ENCODE measurements at regions not wholly inside any gene's neighbourhood (a gene's known extent, or its start where the extent isn't known, plus 50 kb on each side); places are given as distances from the start of the nearest gene placed in this dataset.
A peak's percentile ranks its signal among the peaks of the same experiment; 100 is the strongest.
"Not testable (repeated sequence)": the region's sequence is repeated elsewhere in the genome, so short reads cannot be mapped to it uniquely, and the experiment has no call there.

DNA sequence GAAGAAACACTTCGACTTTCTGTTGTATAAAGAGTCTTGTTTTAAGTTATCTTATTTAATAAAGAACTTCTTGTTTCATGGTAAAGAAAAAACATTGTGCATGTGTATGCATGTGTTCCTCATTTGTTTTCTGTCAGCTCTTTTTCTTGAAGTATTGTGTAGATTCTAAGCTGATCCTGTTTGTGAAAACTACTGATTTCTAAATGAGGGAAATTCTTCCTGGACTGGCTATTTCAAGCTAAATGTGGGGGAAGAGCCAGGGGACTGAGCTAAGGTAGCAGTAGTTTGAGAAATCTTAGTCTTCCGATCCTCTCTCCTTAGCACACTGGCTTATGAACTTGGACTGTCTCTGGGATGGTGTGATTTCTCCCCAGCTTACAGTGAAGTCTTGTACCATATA lies 56.4 kb upstream of the RBMS1 start:
- no peak for DNase-seq (ENCODE audit: low spot score)

DNA sequence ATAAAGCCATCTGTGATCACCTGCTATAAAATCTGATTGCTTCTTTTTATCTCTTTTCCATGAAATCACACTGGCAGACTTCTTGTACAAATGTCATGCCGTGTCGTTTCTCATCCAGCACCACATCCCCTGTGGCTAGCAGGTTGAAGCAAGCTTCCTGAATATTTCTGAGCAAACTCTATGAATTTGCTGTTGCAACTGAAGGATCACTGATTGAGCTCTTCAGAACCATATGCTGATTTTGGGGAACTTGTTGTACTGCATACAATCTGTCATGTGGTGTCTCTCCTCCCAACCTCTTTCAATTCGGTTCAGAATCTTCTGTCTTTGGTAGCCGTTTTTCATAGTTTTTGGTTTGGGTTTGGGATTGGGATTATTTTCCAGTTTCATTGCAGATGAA lies 57.7 kb upstream of the RBMS1 start:
- DNase-seq (ENCODE audit: low spot score): no peak

DNA sequence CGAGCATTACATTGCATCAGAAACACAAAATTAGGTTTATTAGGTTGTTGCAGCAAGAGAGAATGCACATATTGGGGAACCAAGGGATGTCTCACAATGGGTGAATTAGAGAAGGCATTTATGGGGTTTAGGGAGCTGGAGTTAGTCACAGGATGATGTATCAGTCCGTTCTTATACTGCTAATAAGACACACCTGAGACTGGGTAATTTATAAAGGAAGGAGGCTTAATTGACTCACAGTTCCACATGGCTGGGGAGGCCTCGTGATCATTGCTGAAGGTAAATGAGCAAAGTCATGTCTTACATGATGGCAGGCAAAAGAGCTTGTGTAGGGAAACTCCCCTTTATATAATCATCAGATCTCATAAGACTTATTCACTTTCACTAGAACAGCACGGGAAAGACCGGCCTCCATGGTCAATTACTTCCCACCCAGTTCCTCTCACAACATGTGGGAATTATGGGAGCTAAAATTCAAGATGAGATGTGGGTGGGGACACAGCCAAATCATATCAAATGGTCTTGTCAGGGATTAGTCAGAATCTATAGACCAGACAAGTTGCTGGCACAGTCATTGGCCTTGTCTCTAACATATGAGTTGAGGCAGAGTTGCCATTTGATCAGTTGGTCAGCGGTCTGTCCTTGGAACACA lies 61.9 kb upstream of the RBMS1 start:
- DNase-seq (ENCODE audit: low spot score): no peak

DNA sequence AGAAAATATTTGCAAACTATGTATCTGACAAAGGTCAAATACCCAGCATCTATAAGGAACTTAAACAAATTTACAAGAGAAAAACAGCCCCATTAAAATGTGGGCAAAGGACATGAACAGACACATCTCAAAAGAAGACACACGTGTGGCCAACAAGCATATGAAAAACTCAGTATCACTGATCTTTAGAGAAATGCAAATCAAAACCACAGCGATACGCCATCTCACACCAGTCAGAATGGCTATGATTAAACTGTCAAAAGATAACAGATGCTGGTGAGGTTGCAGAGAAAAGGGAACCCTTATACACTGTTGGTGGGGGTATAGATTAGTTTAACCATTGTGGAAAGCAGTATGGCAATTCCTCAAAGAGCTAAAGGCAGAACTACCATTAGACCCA lies 64.3 kb upstream of the RBMS1 start:
- no peak for DNase-seq (ENCODE audit: low spot score)

DNA sequence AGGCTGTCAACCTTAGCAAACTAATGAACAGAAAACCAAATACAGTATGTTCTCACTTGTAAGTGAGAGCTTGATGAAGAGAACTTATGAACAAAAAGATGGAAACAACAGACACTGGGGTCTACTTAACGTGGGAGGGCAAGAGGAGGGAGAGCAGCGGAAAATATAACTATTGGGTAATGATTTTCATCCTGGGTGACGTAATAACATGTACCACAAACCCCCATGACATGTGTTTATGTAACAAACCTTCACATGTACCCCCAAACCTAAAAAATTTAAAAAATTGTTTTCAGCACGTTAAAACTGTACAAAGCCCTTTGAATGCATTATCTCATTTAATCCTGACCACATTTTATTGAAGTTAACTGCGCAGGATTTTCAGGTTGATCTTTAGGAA lies 64.9 kb upstream of the RBMS1 start:
- DNase-seq (ENCODE audit: low spot score): no peak

DNA sequence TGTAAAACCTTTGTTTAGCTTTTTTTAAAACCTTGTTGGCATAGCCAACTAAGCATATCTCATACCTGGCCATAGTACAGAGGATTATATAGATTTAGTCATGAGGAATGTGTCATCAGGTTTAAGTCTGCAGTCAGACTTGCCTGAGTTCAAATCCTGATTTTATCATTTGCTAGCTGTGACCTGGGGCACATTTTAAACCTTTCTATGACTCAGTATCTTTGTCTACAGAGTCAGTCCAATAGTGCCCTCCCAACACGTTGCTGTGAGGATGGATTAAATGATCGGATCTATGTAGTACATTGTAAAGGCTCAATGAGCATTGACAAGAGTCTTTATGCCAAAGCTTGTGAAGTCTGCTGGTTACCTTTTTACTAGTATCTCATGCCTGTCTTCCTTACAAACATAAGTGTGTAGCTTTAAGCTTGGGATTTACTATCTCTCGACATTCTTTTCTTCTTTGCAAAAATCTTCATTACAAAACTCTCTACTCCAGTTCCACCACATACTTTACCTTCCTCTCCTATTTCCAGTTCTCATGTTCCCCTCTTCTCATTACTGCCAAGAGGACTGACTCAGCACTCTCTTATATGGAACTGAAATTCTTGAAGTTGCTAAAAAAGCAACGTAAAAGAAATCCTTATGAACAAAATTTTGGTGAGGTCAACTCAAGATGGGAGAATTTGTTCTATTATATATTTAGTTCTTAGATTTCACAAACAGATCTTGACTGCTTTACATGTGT lies 68.1 kb upstream of the RBMS1 start:
- DNase-seq (ENCODE audit: low spot score): no peak

DNA sequence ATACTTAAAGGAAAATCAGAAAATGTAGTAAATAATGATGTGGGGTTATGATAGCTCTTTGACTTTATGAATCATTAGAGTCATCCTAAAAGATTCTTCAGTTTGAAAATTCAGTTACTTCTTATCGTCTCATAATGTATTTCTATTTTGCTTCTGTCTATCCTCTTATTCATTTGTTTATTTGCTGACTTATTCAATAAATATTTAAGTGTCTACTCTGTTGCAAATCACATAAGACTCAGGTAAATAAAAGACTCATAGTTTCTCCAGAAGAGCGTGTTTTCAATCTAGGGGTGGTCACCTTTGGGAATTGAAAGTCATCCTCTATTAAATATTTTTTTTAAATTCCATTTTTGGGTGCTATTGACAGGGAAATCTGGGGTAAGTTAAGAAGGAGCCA lies 69.1 kb upstream of the RBMS1 start:
- no peak for DNase-seq (ENCODE audit: low spot score)

DNA sequence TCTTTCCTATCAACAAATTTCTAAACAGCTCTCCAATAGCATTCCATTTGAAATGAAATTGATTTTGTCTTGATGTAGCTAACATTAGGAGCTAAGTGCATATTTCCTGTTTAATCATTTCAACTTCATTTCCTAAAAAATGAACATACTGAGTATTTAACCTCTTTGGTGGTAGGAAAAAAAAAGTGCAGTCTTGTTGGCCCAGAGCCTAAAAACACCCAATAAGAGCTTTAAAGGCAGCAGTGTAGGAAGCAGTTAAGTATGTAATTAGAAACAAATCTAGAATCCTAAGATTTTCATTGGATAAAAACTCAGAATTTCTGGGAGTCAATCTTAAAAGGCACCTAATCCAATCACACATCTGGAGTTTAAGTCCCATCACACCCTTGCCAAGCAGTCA lies 71.0 kb upstream of the RBMS1 start:
- no peak for DNase-seq (ENCODE audit: low spot score)

DNA sequence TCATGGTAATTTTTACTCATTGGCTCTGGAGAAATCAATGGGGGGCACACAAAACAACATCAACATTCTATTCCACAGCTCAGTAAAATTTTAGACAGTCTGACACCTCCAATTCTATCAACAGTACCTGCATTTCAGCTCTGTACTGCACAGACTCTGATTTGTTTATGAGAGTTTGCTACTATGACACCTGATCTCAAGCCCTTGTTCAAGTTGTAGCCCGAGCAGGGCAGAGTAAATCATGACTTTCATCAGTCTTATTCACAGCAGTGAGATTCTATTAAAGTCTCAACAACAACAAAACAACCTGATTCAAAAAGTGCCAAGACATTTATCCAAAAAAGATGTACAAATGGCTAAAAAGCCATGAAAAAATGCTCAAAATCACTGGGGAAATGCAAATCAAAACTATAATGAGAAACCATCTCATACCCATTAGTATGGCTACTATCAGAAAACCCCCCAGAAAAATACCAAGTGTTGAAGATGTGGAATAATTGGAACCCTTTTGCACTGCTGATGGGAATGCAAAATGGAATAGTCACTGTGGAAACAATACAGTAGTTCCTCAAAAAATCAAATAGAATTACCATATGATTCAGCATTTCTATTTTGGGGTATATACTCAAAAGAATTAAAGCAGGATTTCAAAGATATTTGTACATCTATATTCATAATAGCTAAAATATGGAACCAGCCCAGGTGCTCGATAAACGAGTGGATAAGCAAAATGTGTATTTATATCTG lies 71.7 kb upstream of the RBMS1 start:
- no peak for DNase-seq (ENCODE audit: low spot score)

DNA sequence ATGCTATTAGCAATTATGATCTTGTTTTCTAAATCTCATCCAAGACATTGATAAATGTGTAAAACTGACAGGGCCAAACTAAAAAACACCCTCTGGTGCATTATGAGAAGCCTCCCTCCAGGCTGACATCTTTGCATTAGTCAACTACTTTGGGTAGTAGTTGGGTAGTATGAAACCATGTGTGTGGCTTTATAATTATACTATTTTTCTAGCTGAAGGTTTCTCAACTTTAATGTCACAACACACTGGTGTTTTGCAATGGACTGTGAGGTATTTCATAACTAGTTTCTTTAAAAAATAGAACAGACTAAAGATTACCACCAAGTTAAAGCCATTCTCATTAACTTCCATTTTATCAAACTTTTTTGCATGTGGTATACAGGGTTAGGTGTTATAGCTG lies 73.1 kb upstream of the RBMS1 start:
- no peak for DNase-seq (ENCODE audit: low spot score)

DNA sequence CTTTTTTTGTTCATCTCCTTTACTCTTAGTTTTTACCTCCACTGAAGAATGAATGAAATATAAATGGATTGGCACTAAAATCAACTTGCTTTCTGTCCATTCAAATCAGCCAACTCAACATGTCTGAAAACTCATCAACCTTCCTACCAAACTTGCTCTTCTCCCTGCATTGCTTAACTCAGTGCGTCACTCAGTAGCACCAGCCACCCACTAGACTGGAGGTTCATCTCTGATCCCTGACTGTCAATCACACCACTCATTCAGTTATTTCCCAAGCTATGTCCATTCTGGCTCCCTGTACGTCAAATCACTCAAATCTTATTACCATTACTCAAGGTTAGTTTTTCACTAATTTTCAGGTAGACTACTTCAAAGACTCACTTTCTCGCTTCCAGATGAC lies 75.2 kb upstream of the RBMS1 start:
- no peak for DNase-seq (ENCODE audit: low spot score)

DNA sequence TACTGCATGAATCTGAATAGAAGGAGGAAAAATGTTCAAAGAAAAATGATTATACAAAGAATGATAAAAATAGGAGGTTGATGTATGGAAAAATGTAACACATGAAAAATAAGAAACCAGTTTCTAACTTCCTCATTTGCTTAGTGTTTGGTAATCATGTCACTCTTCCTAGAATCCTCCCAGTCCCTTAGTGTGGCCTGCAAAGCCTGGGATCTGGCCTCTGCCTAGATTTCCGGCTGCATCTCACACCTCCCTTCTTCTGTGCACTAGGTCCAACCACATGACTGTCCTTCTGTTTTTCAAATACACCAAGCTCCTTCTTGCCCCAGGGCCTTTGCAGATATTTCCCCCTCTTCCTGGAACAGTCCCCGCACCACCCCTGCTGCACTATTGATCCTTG lies 76.8 kb upstream of the RBMS1 start:
- no peak for DNase-seq (ENCODE audit: low spot score)

DNA sequence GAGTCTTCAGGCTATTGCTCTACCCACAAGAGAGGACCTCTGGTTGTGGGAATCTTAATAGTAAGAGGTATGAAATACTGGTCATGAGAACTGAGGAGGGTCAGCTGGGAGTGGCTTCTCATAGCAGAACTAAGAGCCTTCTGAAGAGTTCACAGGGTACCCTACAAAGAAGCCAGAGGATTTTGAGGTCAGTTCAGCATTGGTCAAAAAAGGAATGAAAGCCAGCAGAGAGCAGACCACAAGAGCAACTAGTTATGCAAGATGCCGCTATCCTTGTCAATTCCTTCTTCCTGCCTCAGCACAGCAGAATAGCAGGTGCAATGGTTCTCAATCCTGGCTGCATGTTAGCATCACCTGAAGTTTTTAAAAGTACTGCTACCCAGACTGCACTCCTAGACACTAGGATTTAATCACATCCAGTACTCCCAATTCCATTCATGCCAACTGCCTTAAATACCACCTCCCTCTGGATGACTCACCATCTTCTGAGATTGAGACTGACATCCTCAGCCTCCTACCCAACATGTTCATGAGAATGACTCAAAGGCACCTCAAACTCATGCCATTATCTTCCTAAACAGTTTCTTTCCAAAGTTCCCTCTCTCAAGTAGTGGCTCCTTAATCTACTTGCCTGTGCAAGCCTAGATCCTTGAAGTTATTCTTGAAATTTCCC lies 81.0 kb upstream of the RBMS1 start:
- DNase-seq (ENCODE audit: low spot score): peak; percentile 30

DNA sequence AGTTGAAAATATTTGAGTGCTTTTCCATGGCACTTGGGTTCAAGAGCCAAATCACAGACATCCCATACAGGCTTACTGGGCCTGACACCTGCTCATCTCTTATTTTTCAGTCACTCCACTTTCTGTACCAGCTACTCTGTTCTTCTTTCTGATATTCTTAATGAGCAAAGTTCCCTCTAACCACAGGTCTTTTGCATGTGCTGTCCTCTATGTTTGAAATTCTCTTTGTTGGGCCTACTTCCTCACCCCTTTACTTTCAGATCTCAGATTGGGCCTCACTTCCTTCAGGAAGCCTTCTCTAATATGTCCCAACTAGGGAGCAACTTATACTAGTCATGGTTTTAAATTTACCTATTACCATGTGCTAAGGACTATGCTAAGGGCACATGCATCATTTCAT lies 81.8 kb upstream of the RBMS1 start:
- DNase-seq (ENCODE audit: low spot score): no peak

DNA sequence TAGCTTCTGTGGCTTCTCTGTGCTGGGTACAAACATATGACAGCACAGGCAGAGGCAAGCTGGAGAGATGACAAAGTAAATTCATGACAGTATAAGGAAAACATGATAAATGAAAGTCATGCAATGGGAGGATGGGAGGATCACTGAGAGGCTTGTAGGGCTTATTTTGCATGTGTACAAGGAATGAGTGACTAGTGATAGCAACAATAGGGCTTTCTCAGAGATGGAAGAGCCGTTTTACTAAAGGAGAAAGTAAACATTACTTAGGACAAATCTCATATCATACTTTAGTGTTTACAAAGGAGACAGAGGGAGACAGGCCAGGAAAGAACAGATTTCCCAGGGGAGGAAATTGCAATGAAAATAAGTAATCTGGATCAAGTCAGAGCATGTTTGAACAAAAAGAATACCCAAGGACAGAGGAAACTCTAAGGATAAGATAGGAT lies 82.5 kb upstream of the RBMS1 start:
- no peak for DNase-seq (ENCODE audit: low spot score)

DNA sequence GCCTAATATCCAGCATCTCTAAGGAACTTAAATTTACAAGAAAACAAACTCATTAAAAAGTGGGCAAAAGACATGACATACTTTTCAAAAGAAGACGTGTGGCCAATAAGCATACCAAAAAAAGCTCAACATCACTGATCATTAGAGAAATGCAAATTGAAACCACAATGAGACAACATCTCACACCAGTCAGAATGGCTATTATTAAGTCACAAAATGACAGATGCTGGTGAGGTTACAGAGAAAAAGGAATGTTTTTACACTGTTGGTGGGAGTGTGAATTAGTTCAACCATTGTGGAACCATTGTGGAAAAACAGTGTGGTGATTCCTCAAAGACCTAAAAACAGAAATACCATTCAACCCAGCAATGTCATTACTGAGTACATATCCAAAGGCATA lies 83.5 kb upstream of the RBMS1 start:
- not testable (repeated sequence) for DNase-seq (ENCODE audit: low spot score)

DNA sequence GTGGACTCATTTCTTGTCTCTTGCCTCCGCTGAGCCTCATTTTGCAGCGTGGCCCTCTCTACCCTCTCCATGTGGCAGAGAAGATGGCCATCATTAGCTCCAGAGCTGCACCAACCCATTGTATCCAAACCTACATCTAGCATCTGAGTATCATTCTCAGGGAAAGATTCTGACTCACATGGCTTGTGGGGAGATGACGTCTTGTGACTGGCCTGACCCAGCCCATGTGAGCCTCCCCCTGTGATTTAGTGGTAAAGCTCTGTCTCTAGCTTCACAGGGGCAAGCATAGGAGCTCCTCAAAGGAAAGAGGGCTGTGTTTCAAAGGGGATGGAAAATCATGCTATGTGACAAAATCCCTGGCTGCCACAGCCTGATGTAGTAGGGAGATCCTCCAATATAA lies 87.4 kb upstream of the RBMS1 start:
- DNase-seq (ENCODE audit: low spot score): no peak

DNA sequence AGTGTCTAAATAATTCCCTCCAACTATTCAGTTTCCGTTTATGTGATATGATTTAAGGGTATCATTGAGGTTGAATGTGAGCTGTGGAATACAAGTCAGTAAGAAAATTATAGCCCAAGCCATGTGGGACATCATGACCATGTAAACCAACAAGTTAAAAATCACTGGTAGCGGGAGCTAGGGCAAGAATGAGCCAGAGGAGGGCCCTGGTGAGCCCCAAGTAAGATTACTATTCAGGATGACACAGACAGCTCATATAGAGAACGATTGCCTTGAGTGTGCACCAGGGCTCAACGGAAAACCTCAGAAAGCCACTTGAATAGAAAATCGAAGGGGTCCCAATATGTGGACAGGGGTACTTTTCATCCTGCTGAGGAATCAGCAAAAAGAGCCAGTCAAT lies 87.8 kb upstream of the RBMS1 start:
- DNase-seq (ENCODE audit: low spot score): no peak

DNA sequence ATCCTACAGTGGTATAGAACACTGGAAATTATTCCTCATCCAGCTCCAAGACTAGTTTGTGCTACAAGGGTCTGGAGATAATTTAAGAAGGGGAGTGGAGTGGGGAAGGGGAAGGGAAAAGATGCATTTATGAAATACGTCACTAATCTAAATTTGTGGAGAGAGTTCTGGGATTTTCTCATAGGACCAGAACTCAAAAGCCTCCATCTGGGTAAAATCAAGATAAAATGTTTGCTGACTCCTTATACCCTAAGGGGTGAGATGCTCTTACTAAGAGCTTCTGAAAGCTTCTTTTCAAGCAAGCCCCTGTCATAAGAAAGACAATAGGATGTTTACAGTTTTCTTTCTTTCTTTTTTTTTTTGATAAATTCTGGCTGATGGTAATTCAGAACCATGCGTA lies 88.5 kb upstream of the RBMS1 start:
- DNase-seq (ENCODE audit: low spot score): no peak

DNA sequence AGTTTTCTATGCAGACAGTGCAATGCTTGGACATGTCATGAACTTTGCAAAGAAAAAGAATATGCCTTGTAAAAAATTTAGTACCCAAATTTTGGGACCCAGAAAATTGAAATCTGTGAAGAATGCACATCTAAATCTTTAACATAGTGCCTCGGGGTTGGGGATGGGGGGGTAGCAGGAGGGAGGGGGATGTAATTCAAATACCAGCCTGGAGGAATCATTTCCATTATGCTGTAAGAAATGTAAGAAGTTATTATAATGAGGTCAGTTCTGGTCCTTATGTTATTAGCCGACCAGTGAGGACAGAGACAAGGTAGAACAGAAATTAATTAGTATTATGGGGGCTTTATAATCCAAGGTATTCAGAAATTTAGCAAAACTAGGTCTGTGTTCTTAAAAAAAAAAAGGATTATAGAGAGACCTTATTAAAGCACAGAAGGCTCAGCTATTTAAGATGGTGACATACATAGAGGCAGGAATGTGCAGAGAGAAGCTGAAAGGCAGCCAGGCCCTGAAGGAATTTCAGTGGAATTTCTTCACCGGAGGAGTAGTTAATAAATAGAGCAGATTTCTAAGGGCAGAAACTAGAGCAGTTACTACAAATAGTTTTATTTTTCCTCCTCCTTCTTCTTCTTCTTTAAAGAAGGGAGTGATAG lies 89.0 kb upstream of the RBMS1 start:
- DNase-seq (ENCODE audit: low spot score): no peak

DNA sequence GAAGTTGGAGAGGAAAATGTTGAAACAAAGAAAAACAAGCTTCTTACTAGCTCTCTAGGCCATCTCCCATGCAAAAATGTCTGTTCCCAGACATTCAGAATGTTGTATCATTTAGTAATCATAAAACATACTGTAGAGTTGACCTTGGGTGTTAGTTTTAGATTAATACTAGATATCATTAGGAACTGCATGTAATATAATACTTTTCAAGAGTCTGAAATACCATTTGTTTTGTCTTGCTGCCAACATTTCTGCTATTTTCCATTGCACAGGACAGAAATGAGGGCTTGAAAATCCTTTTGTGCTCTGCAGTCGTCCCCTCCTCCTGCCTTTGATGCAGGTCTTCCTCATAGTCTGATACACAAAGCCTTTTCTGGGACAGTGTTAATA lies 89.5 kb upstream of the RBMS1 start:
- no peak for DNase-seq (ENCODE audit: low spot score)

DNA sequence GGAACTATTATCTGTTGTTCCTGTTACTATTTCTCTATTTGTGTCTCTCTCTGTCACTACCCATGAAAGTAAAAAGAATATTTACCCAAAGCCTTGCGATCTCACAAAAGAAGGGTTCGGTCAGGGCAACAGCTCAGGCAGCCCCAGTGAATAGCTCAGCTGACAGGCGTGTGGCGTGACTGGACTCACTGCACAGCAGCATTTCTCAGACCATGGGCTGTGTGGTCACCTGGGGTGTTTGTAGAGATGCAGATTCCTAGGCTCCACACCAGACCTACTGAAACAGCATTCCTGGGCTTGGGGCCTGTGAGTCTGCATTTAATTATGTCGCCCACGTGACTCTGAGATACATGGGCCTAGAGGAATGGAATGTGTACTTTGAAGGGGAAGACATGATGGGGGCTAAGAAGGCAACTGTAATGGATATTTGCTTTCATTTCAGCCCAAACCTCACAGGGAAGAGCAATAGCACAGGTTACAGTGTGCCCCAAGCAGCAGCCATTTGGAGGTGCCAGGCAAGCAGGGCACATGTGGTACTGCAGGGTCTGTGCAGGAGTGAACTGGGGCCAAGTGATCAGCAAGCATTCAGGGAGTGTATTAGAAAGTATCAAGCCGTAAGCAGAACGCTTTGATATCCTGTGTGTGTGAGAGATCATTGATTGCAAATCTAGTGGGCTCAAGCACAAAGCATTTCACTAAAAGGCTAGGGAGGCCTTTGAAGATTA lies 90.4 kb upstream of the RBMS1 start:
- no peak for DNase-seq (ENCODE audit: low spot score)
